NCI-H1436 (cell line): ENCODE measurements at regions not wholly inside any gene's neighbourhood (a gene's known extent, or its start where the extent isn't known, plus 50 kb on each side); places are given as distances from the start of the nearest gene placed in this dataset.
"Not testable (repeated sequence)": the region's sequence is repeated elsewhere in the genome, so short reads cannot be mapped to it uniquely, and the experiment has no call there.

Experiments used
- DNase-seq: peaks from one replicate; lab custom pipeline; 2025; lab: John Stamatoyannopoulos, UW

- no peak for DNase-seq
These were observed 404.5 kb upstream of the ADAMTS5 start for GRCh38 chr21:27371115-27371974.

- DNase-seq = no peak
These were observed 403.2 kb upstream of the ADAMTS5 start for GRCh38 chr21:27369978-27370571.

GRCh38 chr21:27369234-27369633, 402.3 kb upstream of the ADAMTS5 start:
- no peak for DNase-seq

GRCh38 chr21:27366646-27367235, 399.9 kb upstream of the ADAMTS5 start:
- no peak for DNase-seq

GRCh38 chr21:27366036-27366435, 399.1 kb upstream of the ADAMTS5 start:
- no peak for DNase-seq

GRCh38 chr21:27365394-27365793, 398.5 kb upstream of the ADAMTS5 start:
- no peak for DNase-seq

GRCh38 chr21:27363719-27364477, 397.0 kb upstream of the ADAMTS5 start:
- no peak for DNase-seq

- DNase-seq = no peak
These were observed 395.4 kb upstream of the ADAMTS5 start for GRCh38 chr21:27362249-27362648.

GRCh38 chr21:27359141-27359540, 392.3 kb upstream of the ADAMTS5 start:
- no peak for DNase-seq

- no peak for DNase-seq
These were observed 386.0 kb upstream of the ADAMTS5 start for GRCh38 chr21:27352885-27353284.

GRCh38 chr21:27346041-27346448, 379.2 kb upstream of the ADAMTS5 start:
- no peak for DNase-seq

GRCh38 chr21:27339902-27340301, 373.0 kb upstream of the ADAMTS5 start:
- DNase-seq = no peak

- not testable (repeated sequence) for DNase-seq
These were observed 371.1 kb upstream of the ADAMTS5 start for GRCh38 chr21:27338007-27338406.

- no peak for DNase-seq
These were observed 366.2 kb upstream of the ADAMTS5 start for GRCh38 chr21:27333096-27333495.

GRCh38 chr21:27329255-27329851, 362.5 kb upstream of the ADAMTS5 start:
- no peak for DNase-seq

GRCh38 chr21:27326301-27326700, 359.4 kb upstream of the ADAMTS5 start:
- DNase-seq = no peak

- DNase-seq = no peak
These were observed 356.4 kb upstream of the ADAMTS5 start for GRCh38 chr21:27323331-27323730.

- no peak for DNase-seq
These were observed 354.9 kb upstream of the ADAMTS5 start for GRCh38 chr21:27321791-27322190.

- no peak for DNase-seq
These were observed 354.0 kb upstream of the ADAMTS5 start for GRCh38 chr21:27320868-27321267.

GRCh38 chr21:27317601-27318000, 350.7 kb upstream of the ADAMTS5 start:
- DNase-seq = not testable (repeated sequence)

GRCh38 chr21:27315373-27315772, 348.5 kb upstream of the ADAMTS5 start:
- no peak for DNase-seq

- DNase-seq = no peak
These were observed 347.2 kb upstream of the ADAMTS5 start for GRCh38 chr21:27314131-27314530.
